ENCODE measurements at regions not wholly inside any gene's neighbourhood (a gene's known extent, or its start where the extent isn't known, plus 50 kb on each side); places are given as distances from the start of the nearest gene placed in this dataset.

DNA sequence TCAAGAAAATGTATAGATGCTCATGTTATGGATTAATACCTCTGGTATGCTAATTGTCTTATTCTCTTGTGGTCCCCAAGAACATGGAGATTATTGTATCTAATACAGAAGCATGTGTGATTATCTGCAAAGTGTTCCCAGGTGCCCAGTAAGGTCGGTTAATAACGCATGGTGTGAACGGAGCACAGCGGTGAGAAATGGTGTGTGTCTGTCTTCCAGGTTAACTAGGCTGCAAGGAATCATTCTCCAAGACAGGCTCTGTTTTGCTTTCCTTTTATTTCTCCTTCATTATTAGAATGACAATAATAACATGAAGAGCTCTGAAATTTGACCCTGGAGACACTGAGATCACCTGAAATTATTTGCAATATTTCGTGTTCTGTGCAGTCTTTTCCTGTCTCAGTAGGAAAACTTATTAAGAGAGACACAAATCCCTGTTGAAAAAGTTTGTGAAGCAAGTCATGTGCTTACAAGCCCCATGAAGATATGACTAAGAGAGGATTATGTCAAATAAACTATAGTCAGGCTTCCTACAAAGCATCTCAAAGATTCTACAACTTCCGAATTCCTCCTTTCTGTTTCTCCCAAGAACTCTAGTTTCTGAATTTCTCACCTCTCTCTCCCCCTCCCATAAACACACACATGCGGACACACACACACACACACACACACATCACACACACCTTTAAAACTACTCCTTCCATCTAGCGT is 230.9 kb downstream of the HS3ST1 start:
- no peaks in the 10 kb centered on the region for H3K36me3 Mint-ChIP-seq (ENCODE audit: low read depth)
- no peak overlapping the region for H3K27ac Mint-ChIP-seq
- no peaks in the 10 kb centered on the region for H3K4me1 Mint-ChIP-seq
- H3K9me3 Mint-ChIP-seq: peaks cover 4% of the 10 kb centered on the region
- no peaks in the 10 kb centered on the region for H3K27me3 Mint-ChIP-seq (ENCODE audit: low read depth)
- H3K4me3 Mint-ChIP-seq: no peak overlapping the region
- TF ChIP-seq, protein P1, sequence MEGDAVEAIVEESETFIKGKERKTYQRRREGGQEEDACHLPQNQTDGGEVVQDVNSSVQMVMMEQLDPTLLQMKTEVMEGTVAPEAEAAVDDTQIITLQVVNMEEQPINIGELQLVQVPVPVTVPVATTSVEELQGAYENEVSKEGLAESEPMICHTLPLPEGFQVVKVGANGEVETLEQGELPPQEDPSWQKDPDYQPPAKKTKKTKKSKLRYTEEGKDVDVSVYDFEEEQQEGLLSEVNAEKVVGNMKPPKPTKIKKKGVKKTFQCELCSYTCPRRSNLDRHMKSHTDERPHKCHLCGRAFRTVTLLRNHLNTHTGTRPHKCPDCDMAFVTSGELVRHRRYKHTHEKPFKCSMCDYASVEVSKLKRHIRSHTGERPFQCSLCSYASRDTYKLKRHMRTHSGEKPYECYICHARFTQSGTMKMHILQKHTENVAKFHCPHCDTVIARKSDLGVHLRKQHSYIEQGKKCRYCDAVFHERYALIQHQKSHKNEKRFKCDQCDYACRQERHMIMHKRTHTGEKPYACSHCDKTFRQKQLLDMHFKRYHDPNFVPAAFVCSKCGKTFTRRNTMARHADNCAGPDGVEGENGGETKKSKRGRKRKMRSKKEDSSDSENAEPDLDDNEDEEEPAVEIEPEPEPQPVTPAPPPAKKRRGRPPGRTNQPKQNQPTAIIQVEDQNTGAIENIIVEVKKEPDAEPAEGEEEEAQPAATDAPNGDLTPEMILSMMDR (IDR thresholded peaks at IDR 0.05; ENCODE audit: unreplicated experiment in 3 of 3): no peak

DNA sequence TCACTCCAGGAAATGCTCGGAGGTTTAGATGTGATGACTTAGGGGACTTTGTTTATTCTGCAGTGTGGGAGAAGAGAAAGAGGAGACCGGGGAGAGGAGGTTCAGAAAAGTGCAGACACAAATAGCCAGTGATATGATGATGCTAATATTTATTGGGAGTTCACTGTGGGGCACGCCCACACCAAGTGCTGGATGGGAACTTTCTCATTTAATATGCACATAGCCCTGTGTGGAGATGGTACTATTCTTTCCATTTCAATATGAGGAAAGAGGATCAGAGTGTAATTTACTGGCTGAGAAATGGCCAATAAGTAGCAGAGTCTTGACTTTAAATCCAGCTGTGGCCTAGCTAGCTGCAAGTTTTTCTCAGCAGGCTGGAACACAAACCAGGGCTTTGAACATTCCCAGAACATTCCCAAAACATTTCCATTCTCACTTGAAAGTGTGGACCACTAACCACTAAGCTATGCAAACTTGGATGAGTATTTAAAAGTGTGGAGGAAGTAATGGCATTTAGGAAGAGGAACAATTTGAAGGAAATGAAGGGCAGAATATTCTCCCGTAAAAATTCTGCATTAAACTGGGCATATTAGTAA is 231.7 kb downstream of the HS3ST1 start:
- peak overlapping the region in 1 of 3 experiments; percentile 24 for H3K4me3 Mint-ChIP-seq
- TF ChIP-seq, protein P1 (IDR thresholded peaks at IDR 0.05; ENCODE audit: unreplicated experiment in 3 of 3): no peak

DNA sequence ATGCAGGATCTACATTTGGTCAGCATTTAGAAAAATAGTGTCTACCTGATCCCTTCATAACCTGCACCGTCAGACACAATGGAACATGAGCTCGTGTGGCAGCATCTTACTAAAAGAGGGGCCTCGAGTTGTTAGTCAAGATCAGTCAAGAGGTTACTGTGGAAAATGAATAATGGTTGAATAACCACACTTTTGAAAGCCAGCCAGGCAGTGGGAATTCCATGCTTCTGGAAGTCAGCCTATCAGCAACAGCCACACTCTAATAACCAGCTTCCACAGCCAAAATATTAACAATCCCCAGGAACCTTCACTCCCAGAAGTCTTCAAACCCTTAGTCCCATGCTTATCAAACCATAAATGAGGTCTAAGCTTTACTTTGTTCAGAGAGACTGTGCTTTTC is 234.3 kb downstream of the HS3ST1 start:
- Mint-ChIP-seq H3K36me3 (ENCODE audit: low read depth) (no peaks in the 10 kb centered on the region), H3K4me1 (peaks cover 8% of the 10 kb centered on the region), H3K27ac (no peak overlapping the region), H3K4me3 (no peak overlapping the region), H3K9me3 (peaks cover 7% of the 10 kb centered on the region), H3K27me3 (ENCODE audit: low read depth) (no peaks in the 10 kb centered on the region)
- TF ChIP-seq, protein P1 (IDR thresholded peaks at IDR 0.05; ENCODE audit: unreplicated experiment in 3 of 3): no peak

More for the DNA sequence above, 231.7 kb downstream of the HS3ST1 start:
- Mint-ChIP-seq H3K4me1 (no peaks in the 10 kb centered on the region), H3K9me3 (peaks cover 5% of the 10 kb centered on the region), H3K27me3 (ENCODE audit: low read depth) (no peaks in the 10 kb centered on the region), H3K27ac (peak overlapping the region in 1 of 3 experiments; percentile 46), H3K36me3 (ENCODE audit: low read depth) (no peaks in the 10 kb centered on the region)

DNA sequence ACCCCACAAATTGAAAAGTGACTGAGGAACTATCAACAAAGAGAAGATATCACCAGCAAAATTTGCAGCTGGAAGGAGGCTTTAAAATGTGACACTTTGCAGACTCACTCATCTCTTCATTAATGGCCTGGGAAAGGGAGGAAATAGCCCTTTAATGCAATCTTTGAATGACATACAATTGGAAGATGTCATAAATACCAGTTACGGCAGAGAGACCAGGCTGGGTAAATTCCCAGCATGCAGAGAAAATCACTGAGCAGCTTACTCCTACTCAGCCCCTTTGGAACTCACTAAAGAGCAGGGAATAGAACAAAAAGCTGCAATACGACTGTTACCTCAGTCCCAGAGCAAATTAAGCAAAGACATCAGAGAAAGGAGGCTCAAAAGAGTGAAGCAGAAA is 238.9 kb downstream of the HS3ST1 start:
- no peak overlapping the region for H3K4me3 Mint-ChIP-seq
- peaks cover 8% of the 10 kb centered on the region for H3K4me1 Mint-ChIP-seq
- TF ChIP-seq, protein P1 (IDR thresholded peaks at IDR 0.05; ENCODE audit: unreplicated experiment in 3 of 3): no peak
- H3K27ac Mint-ChIP-seq: no peak overlapping the region
- no peaks in the 10 kb centered on the region for H3K27me3 Mint-ChIP-seq (ENCODE audit: low read depth)
- H3K36me3 Mint-ChIP-seq (ENCODE audit: low read depth): no peaks in the 10 kb centered on the region
- H3K9me3 Mint-ChIP-seq: peaks cover 3% of the 10 kb centered on the region

DNA sequence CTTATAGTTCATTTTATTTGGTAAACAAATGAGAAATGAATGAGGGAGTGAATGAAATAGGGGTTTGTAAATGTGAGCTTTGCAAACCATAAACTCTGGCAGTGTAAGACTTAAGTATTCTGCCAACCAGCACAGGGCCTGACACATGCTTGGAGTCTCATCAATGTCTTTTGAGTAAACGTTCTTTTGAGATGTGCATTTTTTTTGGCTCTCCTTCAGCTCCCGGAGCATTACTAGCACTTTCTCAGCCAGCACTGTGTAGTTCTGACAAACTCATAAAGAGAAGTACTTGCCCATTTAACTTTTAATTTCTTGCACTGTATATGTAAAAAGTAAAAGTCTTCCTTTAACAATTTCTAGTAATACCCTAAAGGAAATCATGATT is 245.3 kb downstream of the HS3ST1 start:
- Mint-ChIP-seq H3K4me1 (peaks cover 5% of the 10 kb centered on the region), H3K4me3 (no peak overlapping the region), H3K36me3 (ENCODE audit: low read depth) (no peaks in the 10 kb centered on the region), H3K9me3 (no peaks in the 10 kb centered on the region), H3K27me3 (ENCODE audit: low read depth) (no peaks in the 10 kb centered on the region), H3K27ac (no peak overlapping the region)
- TF ChIP-seq, protein P1 (IDR thresholded peaks at IDR 0.05; ENCODE audit: unreplicated experiment in 3 of 3): no peak
